Natural killer cell (primary cell): ENCODE measurements at regions not wholly inside any gene's neighbourhood (a gene's known extent, or its start where the extent isn't known, plus 50 kb on each side); places are given as distances from the start of the nearest gene placed in this dataset.

ENCODE experiments used
- ATAC-seq, 3 donors: fragments of 150-1000 bp in 2 of 3; fragments of 200-7000 bp in 1 of 3; cut with Tn5 transposase; 1 replicate in 1 of 3; 2 replicates in 2 of 3; pipeline ENCODE4 v1.10.0; 2021; ENCODE audit warnings: mild to moderate bottlenecking in 2 of 3, moderate library complexity in 2 of 3
- DNase-seq, 2 donors: peaks; one replicate each; pipeline versions ENCODE4 v3.0.0 to v3.0.0-alpha.2; 2013 to 2021; ENCODE audit warnings: mixed read lengths in 1 of 2
- H3K27ac ChIP-seq: one replicate; pipeline ENCODE4 v1.5.1; 2013; ENCODE audit warnings: mild to moderate bottlenecking, low read length
- H3K27me3 ChIP-seq: one replicate; pipeline ENCODE4 v1.6.1; 2013; ENCODE audit warnings: low read length; ENCODE audit not compliant: control insufficient read depth, insufficient read depth
- H3K36me3 ChIP-seq: one replicate; pipeline ENCODE4 v1.6.1; 2013; ENCODE audit warnings: low read length; ENCODE audit not compliant: control insufficient read depth, insufficient read depth
- H3K4me1 ChIP-seq: one replicate; pipeline ENCODE4 v1.6.1; 2013; ENCODE audit warnings: low read length; ENCODE audit not compliant: control insufficient read depth, insufficient read depth
- H3K4me3 ChIP-seq: one replicate; pipeline ENCODE4 v1.5.1; 2013; ENCODE audit warnings: low read length
- H3K9me3 ChIP-seq: one replicate; pipeline ENCODE4 v1.6.1; 2013; ENCODE audit warnings: low read length; ENCODE audit not compliant: control insufficient read depth, insufficient read depth
- H3K27ac Mint-ChIP-seq, 2 donors: one replicate each; pipeline ENCODE4 v1.8.0; 2022; ENCODE audit warnings: mild to moderate bottlenecking in 2 of 2, mixed read lengths in 2 of 2, moderate library complexity in 1 of 2
- H3K27me3 Mint-ChIP-seq, 2 donors: one replicate each; pipeline ENCODE4 v1.8.0; 2022; ENCODE audit warnings: low read depth in 2 of 2, mixed read lengths in 2 of 2
- H3K36me3 Mint-ChIP-seq: one replicate; pipeline ENCODE4 v1.8.0; 2022; ENCODE audit warnings: mixed read lengths
- H3K4me1 Mint-ChIP-seq, 2 donors: one replicate each; pipeline ENCODE4 v1.8.0; 2022; ENCODE audit warnings: mixed read lengths in 2 of 2
- H3K4me3 Mint-ChIP-seq: one replicate; pipeline ENCODE4 v1.8.0; 2022; ENCODE audit warnings: mild to moderate bottlenecking, moderate library complexity, mixed read lengths
- H3K9me3 Mint-ChIP-seq, 2 donors: one replicate each; pipeline ENCODE4 v1.8.0; 2022; ENCODE audit warnings: mixed read lengths in 2 of 2
- CTCF ChIP-seq: fragments of 200-600 bp; IDR thresholded peaks from one replicate; pipeline ENCODE4 v1.8.0; 2022; ENCODE audit warnings: antibody characterized with exemption
- WGBS: methylation state at CpG from one replicate; pipeline ENCODE4 v1.1.7; 2013; ENCODE audit warnings: missing lambda C conversion rate; ENCODE audit not compliant: insufficient coverage; 5-methylcytosine and 5-hydroxymethylcytosine counted together
- intact Hi-C: fragments of 100-400 bp; cut with micrococcal nuclease; formaldehyde crosslinking; loops from one replicate; pipeline ENCODE4 v1.14.2; 2022

- intact Hi-C loops, result no loop called here
Measured at GRCh38 chr2:128403814-128404708, 85.4 kb upstream of the HS6ST1 start.

GRCh38 chr2:128404709-128405466, 86.2 kb upstream of the HS6ST1 start:
- Histone ChIP-seq H3K9me3 (no peaks in the 10 kb centered on the region), H3K4me1 (no peaks in the 10 kb centered on the region), H3K27me3 (no peaks in the 10 kb centered on the region), H3K4me3 (no peak overlapping the region), H3K27ac (no peak overlapping the region), H3K36me3 (no peaks in the 10 kb centered on the region)
- H3K36me3 Mint-ChIP-seq, result no peaks in the 10 kb centered on the region
- 89% methylated on average over 11 of the region's 11 CpGs for WGBS
- H3K9me3 Mint-ChIP-seq, result no peaks in the 10 kb centered on the region
- no peak overlapping the region for H3K4me3 Mint-ChIP-seq
- H3K27me3 Mint-ChIP-seq, result peaks cover 7 to 13% of the 10 kb centered on the region in 2 donors
- ATAC-seq (no peak), DNase-seq (no peak)
- no peak for TF ChIP-seq CTCF
- H3K4me1 Mint-ChIP-seq, result peaks cover 0 to 7% of the 10 kb centered on the region in 2 donors
- H3K27ac Mint-ChIP-seq, result no peak overlapping the region
- intact Hi-C loops, result no loop called here

More at GRCh38 chr2:128403814-128404708, 85.4 kb upstream of the HS6ST1 start:
- TF ChIP-seq CTCF, result no peak
- Histone ChIP-seq H3K4me3 (no peak overlapping the region), H3K36me3 (no peaks in the 10 kb centered on the region), H3K27ac (no peak overlapping the region), H3K27me3 (no peaks in the 10 kb centered on the region), H3K9me3 (no peaks in the 10 kb centered on the region), H3K4me1 (no peaks in the 10 kb centered on the region)
- no peak overlapping the region for H3K27ac Mint-ChIP-seq
- DNase-seq (no peak), ATAC-seq (no peak)
- peaks cover 9 to 21% of the 10 kb centered on the region in 2 donors for H3K27me3 Mint-ChIP-seq
- no peak overlapping the region for H3K4me3 Mint-ChIP-seq
- no peaks in the 10 kb centered on the region for H3K36me3 Mint-ChIP-seq
- 86% methylated on average over 5 of the region's 5 CpGs for WGBS
- H3K4me1 Mint-ChIP-seq, result peaks cover 0 to 7% of the 10 kb centered on the region in 2 donors
- no peaks in the 10 kb centered on the region for H3K9me3 Mint-ChIP-seq

DNA sequence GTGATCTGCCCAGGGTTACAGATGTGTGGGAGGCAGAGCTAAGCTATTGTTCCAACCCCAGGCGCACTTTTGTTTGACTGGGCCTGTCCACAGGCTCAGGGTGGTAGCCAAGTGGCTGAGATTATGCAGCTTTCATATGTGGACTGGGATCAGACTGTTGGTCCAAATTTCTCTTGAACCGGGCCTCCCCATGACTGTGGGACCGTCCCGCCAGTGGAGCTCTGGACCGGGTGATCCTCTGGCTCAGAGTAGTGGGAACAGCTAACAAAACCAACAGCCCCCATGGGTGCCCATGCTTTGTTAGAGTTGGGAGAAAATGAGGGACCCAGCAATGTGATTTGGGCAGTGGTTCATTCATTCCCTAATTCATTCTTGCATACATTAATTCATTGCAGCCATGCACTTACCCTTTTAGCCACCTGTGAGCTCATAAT, 86.8 kb upstream of the HS6ST1 start:
- Histone ChIP-seq H3K9me3 (no peaks in the 10 kb centered on the region), H3K4me1 (no peaks in the 10 kb centered on the region), H3K36me3 (no peaks in the 10 kb centered on the region), H3K4me3 (no peak overlapping the region), H3K27me3 (no peaks in the 10 kb centered on the region), H3K27ac (no peak overlapping the region)
- Mint-ChIP-seq H3K36me3 (no peaks in the 10 kb centered on the region), H3K27me3 (peaks cover 6 to 8% of the 10 kb centered on the region in 2 donors), H3K4me3 (no peak overlapping the region), H3K4me1 (peaks cover 0 to 7% of the 10 kb centered on the region in 2 donors), H3K27ac (no peak overlapping the region), H3K9me3 (no peaks in the 10 kb centered on the region)
- no peak for DNase-seq
- no peak for TF ChIP-seq CTCF
- intact Hi-C loops, result no loop called here
- ATAC-seq, result no peak
- WGBS, result 95% methylated on average over 5 of the region's 5 CpGs
